ENCODE measurements at regions not wholly inside any gene's neighbourhood (a gene's known extent, or its start where the extent isn't known, plus 50 kb on each side); places are given as distances from the start of the nearest gene placed in this dataset.
A peak's percentile ranks its signal among the peaks of the same experiment; 100 is the strongest.
"Not testable (repeated sequence)": the region's sequence is repeated elsewhere in the genome, so short reads cannot be mapped to it uniquely, and the experiment has no call there.

DNA sequence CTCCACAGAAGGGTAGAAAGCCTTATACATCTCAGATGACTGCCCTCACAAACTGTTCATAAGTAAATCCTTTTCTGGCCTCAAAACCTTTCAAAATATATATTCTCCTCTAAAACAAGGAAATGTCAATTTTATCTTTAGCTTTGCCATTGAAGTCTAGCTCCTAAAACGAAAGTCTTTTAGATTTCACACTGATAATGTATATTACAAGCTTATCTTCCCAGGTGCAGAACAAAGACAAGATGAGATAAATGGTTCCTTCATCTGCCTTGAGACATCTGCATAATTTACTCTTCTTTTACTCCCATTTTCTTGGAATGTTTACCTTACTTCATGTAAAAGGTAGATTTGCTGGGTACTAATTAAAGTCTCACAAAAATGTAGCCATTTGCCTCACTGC, 257.1 kb downstream of the SYT10 start:
- Histone ChIP-seq H3K4me2 (ENCODE audit: low read length) (no peak overlapping the region), H3K9ac (ENCODE audit: low read length) (no peak overlapping the region), H3K9me2 (replicated peaks; ENCODE audit: low read length) (no peaks in the 10 kb centered on the region), H3K4me3 (ENCODE audit: low read length) (no peak overlapping the region), H3F3A (ENCODE audit: low read length, unreplicated experiment) (no peaks in the 10 kb centered on the region), H4K20me1 (ENCODE audit: low read length) (no peaks in the 10 kb centered on the region), H3K27ac (ENCODE audit: low read length) (no peak overlapping the region), H3K79me2 (ENCODE audit: low read length) (no peaks in the 10 kb centered on the region), H3K36me3 (ENCODE audit: low read depth, low read length) (no peaks in the 10 kb centered on the region), H2AFZ (ENCODE audit: low read length) (no peak overlapping the region), H3K27me3 (ENCODE audit: low read length) (no peaks in the 10 kb centered on the region), H3K9me3 (ENCODE audit: low read length) (no peaks in the 10 kb centered on the region), H3K4me1 (ENCODE audit: insufficient read depth, low read length) (peaks cover 14% of the 10 kb centered on the region)
- no peak for ATAC-seq
- CTCF ChIA-PET: no interaction called here
- no peak for TF ChIP-seq EZH2phosphoT487 (IDR thresholded peaks at IDR 0.05; ENCODE audit: borderline replicate concordance, low read length)
- no peak for TF ChIP-seq EZH2 (IDR thresholded peaks at IDR 0.05; ENCODE audit: low read length, unreplicated experiment)
- TF ChIP-seq, protein P1, sequence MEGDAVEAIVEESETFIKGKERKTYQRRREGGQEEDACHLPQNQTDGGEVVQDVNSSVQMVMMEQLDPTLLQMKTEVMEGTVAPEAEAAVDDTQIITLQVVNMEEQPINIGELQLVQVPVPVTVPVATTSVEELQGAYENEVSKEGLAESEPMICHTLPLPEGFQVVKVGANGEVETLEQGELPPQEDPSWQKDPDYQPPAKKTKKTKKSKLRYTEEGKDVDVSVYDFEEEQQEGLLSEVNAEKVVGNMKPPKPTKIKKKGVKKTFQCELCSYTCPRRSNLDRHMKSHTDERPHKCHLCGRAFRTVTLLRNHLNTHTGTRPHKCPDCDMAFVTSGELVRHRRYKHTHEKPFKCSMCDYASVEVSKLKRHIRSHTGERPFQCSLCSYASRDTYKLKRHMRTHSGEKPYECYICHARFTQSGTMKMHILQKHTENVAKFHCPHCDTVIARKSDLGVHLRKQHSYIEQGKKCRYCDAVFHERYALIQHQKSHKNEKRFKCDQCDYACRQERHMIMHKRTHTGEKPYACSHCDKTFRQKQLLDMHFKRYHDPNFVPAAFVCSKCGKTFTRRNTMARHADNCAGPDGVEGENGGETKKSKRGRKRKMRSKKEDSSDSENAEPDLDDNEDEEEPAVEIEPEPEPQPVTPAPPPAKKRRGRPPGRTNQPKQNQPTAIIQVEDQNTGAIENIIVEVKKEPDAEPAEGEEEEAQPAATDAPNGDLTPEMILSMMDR (conservative IDR thresholded peaks at IDR 0.05; ENCODE audit: low read depth, low read length): no peak
- BruUV-seq (replicated peaks): no TSS peak
- POLR2A ChIA-PET (ENCODE audit: unreplicated experiment): no interaction called here
- no peak for DNase-seq
- intact Hi-C loops (cut with micrococcal nuclease): no loop called here

DNA sequence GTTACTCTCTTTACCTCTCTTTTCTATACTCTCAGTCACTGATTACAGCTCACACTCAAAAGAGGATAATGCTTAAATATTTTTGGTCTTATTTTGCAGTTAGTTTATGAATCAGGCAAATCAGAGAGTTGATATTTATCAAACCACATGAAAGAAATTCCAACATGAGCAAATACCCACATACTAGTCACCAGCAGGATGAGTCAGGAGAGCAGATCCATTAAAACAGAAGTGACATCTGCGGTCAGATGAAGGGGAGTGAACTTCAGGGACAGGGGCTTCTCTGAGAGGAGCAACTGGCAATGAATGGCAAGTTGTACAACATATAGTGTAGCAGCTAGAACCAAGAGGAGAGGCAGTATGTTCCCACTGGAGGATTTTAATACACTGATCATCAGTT, 258.7 kb downstream of the SYT10 start:
- Histone ChIP-seq H4K20me1 (ENCODE audit: low read length) (no peaks in the 10 kb centered on the region), H3K79me2 (ENCODE audit: low read length) (no peaks in the 10 kb centered on the region), H2AFZ (ENCODE audit: low read length) (no peak overlapping the region), H3K9ac (ENCODE audit: low read length) (no peak overlapping the region), H3K9me2 (replicated peaks; ENCODE audit: low read length) (no peaks in the 10 kb centered on the region), H3F3A (ENCODE audit: low read length, unreplicated experiment) (no peaks in the 10 kb centered on the region), H3K36me3 (ENCODE audit: low read depth, low read length) (no peaks in the 10 kb centered on the region), H3K27me3 (ENCODE audit: low read length) (no peaks in the 10 kb centered on the region), H3K4me3 (ENCODE audit: low read length) (no peak overlapping the region), H3K27ac (ENCODE audit: low read length) (peak overlapping the region; percentile 21; the same call in 1 of the 2 replicates), H3K9me3 (ENCODE audit: low read length) (no peaks in the 10 kb centered on the region), H3K4me2 (ENCODE audit: low read length) (peak overlapping the region; percentile 49), H3K4me1 (ENCODE audit: insufficient read depth, low read length) (peaks cover 14% of the 10 kb centered on the region)
- peak; percentile 96 for ATAC-seq
- intact Hi-C loops (cut with micrococcal nuclease): no loop called here
- no peak for TF ChIP-seq EZH2 (IDR thresholded peaks at IDR 0.05; ENCODE audit: low read length, unreplicated experiment)
- TF ChIP-seq EZH2phosphoT487 (IDR thresholded peaks at IDR 0.05; ENCODE audit: borderline replicate concordance, low read length): no peak
- TF ChIP-seq, protein P1 (conservative IDR thresholded peaks at IDR 0.05; ENCODE audit: low read depth, low read length): no peak
- peak; percentile 92 for DNase-seq
- ChIA-PET POLR2A (ENCODE audit: unreplicated experiment) (interaction anchor here (0.5 kb wide), 1 partner anchor 76 kb away, joined by 5 read pairs; no protein-coding TSS in a partner anchor), CTCF (no interaction called here)
- no TSS peak for BruUV-seq (replicated peaks)

DNA sequence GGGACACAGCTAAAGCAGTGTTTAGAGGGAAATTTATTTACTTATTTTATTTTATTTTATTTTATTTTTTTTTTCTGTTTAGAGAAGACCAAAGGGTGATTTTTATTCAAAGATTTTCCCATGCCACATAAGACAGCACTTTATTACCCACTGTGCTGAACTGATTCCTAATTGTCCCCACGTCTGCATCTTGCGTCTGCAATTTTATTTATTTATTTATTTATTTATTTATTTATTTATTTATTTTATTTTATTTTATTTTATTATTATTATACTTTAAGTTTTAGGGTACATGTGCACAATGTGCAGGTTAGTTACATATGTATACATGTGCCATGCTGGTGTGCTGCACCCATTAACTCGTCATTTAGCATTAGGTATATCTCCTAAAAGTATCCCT, 269.7 kb upstream of the PKP2 start:
- BruUV-seq (replicated peaks); H3K9ac ChIP-seq (ENCODE audit: low read length); DNase-seq; H3K79me2 ChIP-seq (ENCODE audit: low read length); H3K36me3 ChIP-seq (ENCODE audit: low read depth, low read length); H3K4me2 ChIP-seq (ENCODE audit: low read length); H3K4me1 ChIP-seq (ENCODE audit: insufficient read depth, low read length); ATAC-seq; CTCF ChIA-PET; H3K9me2 ChIP-seq (replicated peaks; ENCODE audit: low read length); H3K27ac ChIP-seq (ENCODE audit: low read length); H2AFZ ChIP-seq (ENCODE audit: low read length); H4K20me1 ChIP-seq (ENCODE audit: low read length); intact Hi-C loops (cut with micrococcal nuclease); H3K27me3 ChIP-seq (ENCODE audit: low read length); H3F3A ChIP-seq (ENCODE audit: low read length, unreplicated experiment); H3K4me3 ChIP-seq (ENCODE audit: low read length); H3K9me3 ChIP-seq (ENCODE audit: low read length); POLR2A ChIA-PET (ENCODE audit: unreplicated experiment): not testable (repeated sequence)

All from PC-3 (cell line).